Fibroblast of skin of left biceps (primary cell): ENCODE measurements at regions not wholly inside any gene's neighbourhood (a gene's known extent, or its start where the extent isn't known, plus 50 kb on each side); places are given as distances from the start of the nearest gene placed in this dataset.

ENCODE experiments used
- DNase-seq, 2 experiments: peaks; one replicate each; pipeline ENCODE4 v3.0.0-alpha.2; 2013; ENCODE audit warnings: low read depth in 2 of 2

- no peak for DNase-seq
Measured at GRCh38 chrX:113747274-113747973, 836.5 kb upstream of the HTR2C start.

GRCh38 chrX:113743069-113743468, 840.8 kb upstream of the HTR2C start:
- no peak for DNase-seq

GRCh38 chrX:113741744-113742143, 842.1 kb upstream of the HTR2C start:
- peak; percentile 0 to 2 for DNase-seq

- no peak for DNase-seq
Measured at GRCh38 chrX:113728937-113729336, 854.9 kb upstream of the HTR2C start.

GRCh38 chrX:113726898-113727297, 857.0 kb upstream of the HTR2C start:
- DNase-seq: no peak

GRCh38 chrX:113726466-113726865, 857.4 kb upstream of the HTR2C start:
- DNase-seq: no peak

DNA sequence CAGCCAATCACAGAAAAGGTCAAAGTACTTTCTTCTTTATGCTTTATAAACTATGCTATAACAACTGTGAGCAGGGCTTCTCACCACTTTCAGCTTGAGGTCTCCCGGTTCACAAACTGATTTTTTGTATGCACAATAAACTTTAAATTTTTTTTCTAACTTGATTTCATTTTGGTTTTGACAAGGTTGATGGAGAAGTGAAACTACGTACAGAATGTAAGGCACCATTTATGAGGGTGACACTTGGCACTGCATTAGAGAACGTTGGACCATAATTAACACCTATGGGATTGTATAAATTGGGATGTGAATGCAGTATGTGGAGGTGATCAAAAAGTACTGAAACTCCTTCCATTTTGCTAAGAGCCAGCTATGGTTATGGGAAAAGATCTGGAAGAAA, 857.9 kb upstream of the HTR2C start:
- no peak for DNase-seq

DNA sequence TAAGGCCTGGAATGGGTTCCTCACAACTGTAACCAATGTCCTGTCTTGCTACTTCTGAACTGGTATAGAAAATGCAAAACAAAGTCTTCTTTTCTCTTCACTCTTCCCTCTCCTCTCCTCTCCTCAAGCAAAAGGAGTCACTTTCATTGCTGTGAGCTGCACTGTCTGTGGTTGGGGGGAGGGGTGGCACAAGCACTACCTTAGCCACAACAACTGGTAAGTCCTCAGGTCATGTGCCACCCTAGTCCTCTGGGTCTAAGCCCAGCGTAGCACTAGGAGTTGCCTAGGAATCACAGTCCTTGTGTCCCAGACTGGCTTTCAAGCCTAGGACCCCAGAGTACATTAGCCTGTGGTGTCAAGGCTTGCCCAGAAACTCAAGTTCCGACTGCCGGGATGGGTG, 859.3 kb upstream of the AMOT start:
- no peak for DNase-seq

DNA sequence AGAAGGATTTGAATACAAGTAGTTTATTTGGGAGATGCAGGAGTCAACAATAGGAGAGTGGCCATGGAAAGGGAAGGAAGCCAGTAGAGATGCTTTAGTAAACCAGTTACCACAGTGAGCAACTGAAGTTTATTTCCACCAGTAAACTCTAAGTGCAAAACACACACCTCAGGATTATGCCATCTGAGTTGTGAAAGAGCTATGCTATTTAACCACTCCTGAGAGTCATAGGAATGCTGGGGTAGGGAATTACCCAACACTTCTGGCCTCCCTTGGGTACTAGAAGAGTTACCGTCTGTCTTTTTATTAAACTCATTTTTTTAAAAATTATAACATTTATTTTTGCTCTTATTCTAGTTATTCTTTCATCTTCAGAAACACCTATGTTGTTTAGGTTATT, 834.6 kb upstream of the AMOT start:
- DNase-seq: no peak

GRCh38 chrX:113651306-113651705, 810.7 kb upstream of the AMOT start:
- no peak for DNase-seq

GRCh38 chrX:113644426-113644825, 803.8 kb upstream of the AMOT start:
- peak; percentile 2 to 13 for DNase-seq

DNA sequence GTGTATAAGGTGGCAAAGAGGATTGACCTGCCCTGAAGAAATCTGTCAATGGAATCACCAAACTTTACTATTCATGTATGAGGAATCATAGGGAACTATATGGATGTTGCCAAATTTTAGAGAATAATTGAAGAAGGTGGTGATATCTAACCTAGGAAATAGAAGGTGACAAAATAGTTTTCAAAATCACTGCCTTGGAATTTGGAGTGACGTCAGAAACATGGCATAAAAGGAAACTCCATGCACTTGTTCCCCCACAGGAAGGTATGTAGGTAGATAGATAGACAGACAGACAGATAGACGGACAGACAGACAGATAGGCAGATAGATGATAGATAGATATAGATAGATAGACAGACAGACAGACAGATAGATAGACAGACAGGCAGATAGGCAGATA, 793.9 kb upstream of the AMOT start:
- DNase-seq: no peak

DNA sequence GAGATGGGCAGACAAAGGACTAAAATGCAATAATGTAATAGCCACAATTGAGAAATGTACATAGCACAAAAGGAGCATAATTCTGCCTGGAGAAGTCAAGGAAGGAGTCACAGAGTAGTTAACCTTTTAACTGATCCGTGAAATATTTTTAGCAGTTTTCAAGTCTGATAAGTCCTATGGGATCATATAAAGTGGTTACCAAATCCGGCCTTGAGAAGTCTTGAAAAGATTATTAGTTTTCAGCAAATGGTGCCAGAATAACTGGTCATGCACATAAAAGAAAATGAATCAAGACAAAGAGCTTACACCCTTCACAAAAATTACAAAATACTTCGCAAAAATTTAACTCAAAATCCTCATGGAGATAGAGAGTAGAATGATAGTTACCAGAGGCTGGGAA, 788.7 kb upstream of the AMOT start:
- DNase-seq: no peak

GRCh38 chrX:113594123-113594841, 753.7 kb upstream of the AMOT start:
- DNase-seq: no peak

GRCh38 chrX:113586281-113586898, 745.8 kb upstream of the AMOT start:
- no peak for DNase-seq

- no peak for DNase-seq
Measured at GRCh38 chrX:113580486-113580885, 739.9 kb upstream of the AMOT start.

DNA sequence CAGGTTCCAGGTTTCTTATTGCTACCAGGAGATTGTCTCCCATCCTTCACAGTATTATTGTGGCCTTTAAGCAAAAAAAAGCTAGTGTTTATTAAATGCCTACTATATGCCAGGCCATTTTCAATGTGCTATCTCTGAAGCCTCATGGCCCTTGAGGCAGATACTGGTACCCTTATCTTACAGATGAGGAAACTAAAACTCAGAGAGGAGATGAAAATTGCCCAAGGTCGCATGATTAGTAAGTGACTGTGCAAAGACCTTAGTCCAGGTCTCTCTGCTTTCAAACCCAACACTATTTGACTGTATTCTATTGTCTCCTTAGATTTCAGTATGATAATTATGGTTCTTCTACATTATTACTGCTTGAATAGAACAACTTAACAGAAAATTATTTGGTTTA, 717.9 kb upstream of the AMOT start:
- DNase-seq: no peak

DNA sequence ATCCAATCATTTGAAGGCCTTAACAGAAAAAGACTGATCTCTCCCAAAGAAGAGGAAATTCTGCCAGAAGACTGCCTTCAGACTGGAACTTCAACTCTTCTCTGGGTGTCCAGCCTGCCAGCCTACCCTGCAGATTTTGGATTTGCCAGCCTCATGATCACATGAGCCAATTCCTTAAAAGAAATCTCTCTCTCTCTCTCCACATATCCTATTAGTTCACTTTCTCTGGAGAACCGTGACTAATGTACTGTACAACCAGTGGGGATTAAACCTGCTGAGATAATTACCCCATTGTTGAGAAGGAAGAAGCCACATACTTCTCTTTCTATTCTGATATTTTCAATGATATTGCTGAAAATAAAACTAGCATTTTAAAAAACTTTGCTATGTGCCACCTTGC, 711.3 kb upstream of the AMOT start:
- no peak for DNase-seq

- DNase-seq: no peak
Measured at GRCh38 chrX:113548308-113549015, 707.8 kb upstream of the AMOT start.

DNA sequence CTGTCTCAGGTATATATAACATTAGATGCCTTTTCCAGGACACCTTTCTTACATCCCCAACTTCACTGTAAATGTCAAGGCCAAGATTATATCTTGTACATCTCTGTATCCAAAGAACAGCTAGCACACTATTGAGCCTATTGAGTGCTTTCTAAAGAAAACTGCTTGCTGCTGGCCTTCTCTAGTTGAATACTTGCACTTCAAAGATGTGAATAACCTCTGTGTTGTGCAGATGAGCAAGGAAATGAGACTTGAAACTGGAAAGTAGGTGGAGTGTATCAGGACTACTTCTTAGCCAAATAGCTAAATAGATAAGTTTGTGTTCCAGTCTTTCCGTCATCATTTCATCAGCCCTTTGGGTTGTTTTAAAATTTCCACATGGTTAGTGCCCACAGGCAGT, 704.4 kb upstream of the AMOT start:
- DNase-seq: no peak

DNA sequence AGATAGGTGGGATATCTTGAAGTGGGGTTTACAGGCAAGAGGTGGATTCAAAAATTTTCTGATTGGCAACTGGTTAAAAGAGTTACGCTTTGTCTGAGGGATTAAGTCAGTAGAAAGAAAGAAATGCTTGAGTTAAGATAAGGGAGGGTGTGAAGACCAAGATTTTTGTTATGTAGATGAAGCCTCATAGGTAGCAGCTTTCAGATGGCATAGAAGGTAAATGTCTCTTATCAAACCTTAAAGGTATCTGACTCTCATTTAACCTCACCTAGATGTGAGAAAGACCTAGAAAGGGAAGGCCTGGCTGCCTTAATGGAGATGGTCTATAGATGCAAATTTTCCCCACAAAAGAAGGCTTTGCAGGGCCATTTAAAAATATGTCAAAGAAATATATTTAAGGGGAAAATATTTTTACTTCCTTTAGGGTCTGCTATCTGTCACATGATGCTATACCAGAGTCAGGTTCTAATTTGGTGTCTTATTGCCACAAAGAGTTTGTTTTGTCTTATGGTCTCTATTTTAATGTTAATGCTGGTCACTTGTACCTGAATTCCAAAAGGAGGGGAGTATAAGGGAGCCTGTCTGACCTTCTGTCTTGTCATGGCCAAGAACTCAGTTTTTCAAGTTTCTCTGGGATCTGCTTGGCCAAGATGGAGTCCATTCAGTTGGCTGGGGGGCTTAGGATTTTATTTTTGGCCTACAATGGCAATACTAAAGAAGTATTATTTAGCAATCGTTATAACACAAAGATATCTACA, 699.1 kb upstream of the AMOT start:
- DNase-seq: no peak
